Right lobe of liver (tissue), 4 donors: ENCODE measurements at regions not wholly inside any gene's neighbourhood (a gene's known extent, or its start where the extent isn't known, plus 50 kb on each side); places are given as distances from the start of the nearest gene placed in this dataset.

Source experiments
- CTCF ChIP-seq, 4 donors: fragments of 200-600 bp in 3 of 4; fragments of 450-650 bp in 1 of 4; IDR thresholded peaks; one replicate each; pipeline versions ENCODE4 v1.5.1 to v1.8.0; 2016 to 2022; ENCODE audit warnings: antibody characterized with exemption in 4 of 4, mild to moderate bottlenecking in 2 of 4
- POLR2A ChIP-seq: fragments of 450-650 bp; IDR thresholded peaks from one replicate; pipeline ENCODE4 v1.6.1; 2017; ENCODE audit warnings: antibody characterized with exemption, mild to moderate bottlenecking
- donor health status: DM: no; HTN: no; CAD: no.
- donor health status: DM: no; HTN: no; CAD: no.
- donor health status: DM: no; HTN: yes; CAD: no.

GRCh38 chr6:2594868-2595267 is 155.9 kb downstream of the MYLK4 start:
- no peak for TF ChIP-seq CTCF (IDR thresholded peaks at IDR 0.05)
- TF ChIP-seq POLR2A: no peak
